ENCODE measurements at regions not wholly inside any gene's neighbourhood (a gene's known extent, or its start where the extent isn't known, plus 50 kb on each side); places are given as distances from the start of the nearest gene placed in this dataset.

GRCh38 chr10:10804998-10805740, 212.5 kb upstream of the CELF2 start:
- H2AFZ ChIP-seq (ENCODE audit: insufficient read depth, low read length, poor library complexity), result no peak overlapping the region
- no peak overlapping the region for H2AK5ac ChIP-seq (ENCODE audit: low read length)
- H3K14ac ChIP-seq (ENCODE audit: low read length), result no peak overlapping the region
- no peak overlapping the region for H3K18ac ChIP-seq (ENCODE audit: low read length)
- no peak overlapping the region for H3K4ac ChIP-seq (ENCODE audit: low read depth, low read length)
- no peak overlapping the region for H4K8ac ChIP-seq (ENCODE audit: low read depth, low read length)
- WGBS (ENCODE audit: extremely low coverage, insufficient coverage, insufficient read length), result no CpG with 5 or more reads among the region's 7 CpGs
- no peak overlapping the region for H4K91ac ChIP-seq (ENCODE audit: low read depth, low read length)
- H3K79me1 ChIP-seq (ENCODE audit: low read length), result no peaks in the 10 kb centered on the region
- no peaks in the 10 kb centered on the region for H3K9me3 ChIP-seq (ENCODE audit: insufficient read depth, low read depth, low read length)
- H3K23ac ChIP-seq (ENCODE audit: low read length), result no peak overlapping the region
- no peak for DNase-seq
- H2BK120ac ChIP-seq (ENCODE audit: insufficient read depth, low read length, poor library complexity), result no peak overlapping the region
- peaks cover 0 to 2% of the 10 kb centered on the region in 2 experiments for H3K4me1 ChIP-seq (ENCODE audit: control insufficient read depth in 1 of 2, insufficient read depth in 2 of 2, low read length in 2 of 2)
- H3K27me3 ChIP-seq (ENCODE audit: insufficient read depth, low read length), result no peaks in the 10 kb centered on the region
- H4K12ac ChIP-seq (ENCODE audit: low read depth, low read length), result no peak overlapping the region
- H3K79me2 ChIP-seq (ENCODE audit: control insufficient read depth, insufficient read depth, low read length, poor library complexity), result no peaks in the 10 kb centered on the region
- H3K4me3 ChIP-seq (ENCODE audit: low read depth, low read length), result no peak overlapping the region
- no peak overlapping the region for H3K4me2 ChIP-seq (ENCODE audit: low read length)
- H3K9ac ChIP-seq (ENCODE audit: low read length), result no peak overlapping the region
- H2BK5ac ChIP-seq (ENCODE audit: low read depth, low read length, poor library complexity), result no peak overlapping the region
- H3K36me3 ChIP-seq (ENCODE audit: control insufficient read depth in 1 of 2, insufficient read depth in 2 of 2, low read length in 2 of 2), result no peaks in the 10 kb centered on the region
- H2BK12ac ChIP-seq (ENCODE audit: low read length), result no peak overlapping the region
- no peak overlapping the region for H3K27ac ChIP-seq (ENCODE audit: low read depth, low read length)

GRCh38 chr10:10807106-10807505, 210.6 kb upstream of the CELF2 start:
- no peak for DNase-seq
- no peak overlapping the region for H3K4ac ChIP-seq (ENCODE audit: low read depth, low read length)
- H3K9me3 ChIP-seq (ENCODE audit: insufficient read depth, low read depth, low read length), result no peaks in the 10 kb centered on the region
- H2BK12ac ChIP-seq (ENCODE audit: low read length), result no peak overlapping the region
- H2BK120ac ChIP-seq (ENCODE audit: insufficient read depth, low read length, poor library complexity), result no peak overlapping the region
- no peak overlapping the region for H3K14ac ChIP-seq (ENCODE audit: low read length)
- no peaks in the 10 kb centered on the region for H3K79me2 ChIP-seq (ENCODE audit: control insufficient read depth, insufficient read depth, low read length, poor library complexity)
- no peak overlapping the region for H3K9ac ChIP-seq (ENCODE audit: low read length)
- no peak overlapping the region for H3K18ac ChIP-seq (ENCODE audit: low read length)
- no peak overlapping the region for H3K27ac ChIP-seq (ENCODE audit: low read depth, low read length)
- H4K8ac ChIP-seq (ENCODE audit: low read depth, low read length), result no peak overlapping the region
- H3K4me2 ChIP-seq (ENCODE audit: low read length), result no peak overlapping the region
- H3K36me3 ChIP-seq (ENCODE audit: control insufficient read depth in 1 of 2, insufficient read depth in 2 of 2, low read length in 2 of 2), result no peaks in the 10 kb centered on the region
- no peak overlapping the region for H3K4me3 ChIP-seq (ENCODE audit: low read depth, low read length)
- no peaks in the 10 kb centered on the region for H3K27me3 ChIP-seq (ENCODE audit: insufficient read depth, low read length)
- no peaks in the 10 kb centered on the region for H3K79me1 ChIP-seq (ENCODE audit: low read length)
- H3K23ac ChIP-seq (ENCODE audit: low read length), result no peak overlapping the region
- no peak overlapping the region for H2BK5ac ChIP-seq (ENCODE audit: low read depth, low read length, poor library complexity)
- H2AFZ ChIP-seq (ENCODE audit: insufficient read depth, low read length, poor library complexity), result no peak overlapping the region
- no peak overlapping the region for H4K12ac ChIP-seq (ENCODE audit: low read depth, low read length)
- no peak overlapping the region for H2AK5ac ChIP-seq (ENCODE audit: low read length)
- H3K4me1 ChIP-seq (ENCODE audit: control insufficient read depth in 1 of 2, insufficient read depth in 2 of 2, low read length in 2 of 2), result peaks cover 0 to 2% of the 10 kb centered on the region in 2 experiments
- no CpG with 5 or more reads among the region's 1 CpG for WGBS (ENCODE audit: extremely low coverage, insufficient coverage, insufficient read length)
- H4K91ac ChIP-seq (ENCODE audit: low read depth, low read length), result no peak overlapping the region

GRCh38 chr10:10811562-10811961, 206.1 kb upstream of the CELF2 start:
- H3K9ac ChIP-seq (ENCODE audit: low read length), result no peak overlapping the region
- WGBS (ENCODE audit: extremely low coverage, insufficient coverage, insufficient read length), result no CpG with 5 or more reads among the region's 1 CpG
- H4K91ac ChIP-seq (ENCODE audit: low read depth, low read length), result no peak overlapping the region
- H2AK5ac ChIP-seq (ENCODE audit: low read length), result no peak overlapping the region
- H3K36me3 ChIP-seq (ENCODE audit: control insufficient read depth in 1 of 2, insufficient read depth in 2 of 2, low read length in 2 of 2), result no peaks in the 10 kb centered on the region
- no peak overlapping the region for H4K12ac ChIP-seq (ENCODE audit: low read depth, low read length)
- no peak overlapping the region for H2BK120ac ChIP-seq (ENCODE audit: insufficient read depth, low read length, poor library complexity)
- H3K4ac ChIP-seq (ENCODE audit: low read depth, low read length), result no peak overlapping the region
- H3K23ac ChIP-seq (ENCODE audit: low read length), result no peak overlapping the region
- no peak overlapping the region for H2BK12ac ChIP-seq (ENCODE audit: low read length)
- no peak overlapping the region for H4K8ac ChIP-seq (ENCODE audit: low read depth, low read length)
- no peak for DNase-seq
- H3K14ac ChIP-seq (ENCODE audit: low read length), result no peak overlapping the region
- H3K9me3 ChIP-seq (ENCODE audit: insufficient read depth, low read depth, low read length), result no peaks in the 10 kb centered on the region
- no peak overlapping the region for H3K4me3 ChIP-seq (ENCODE audit: low read depth, low read length)
- peaks cover 2% of the 10 kb centered on the region in 2 experiments for H3K4me1 ChIP-seq (ENCODE audit: control insufficient read depth in 1 of 2, insufficient read depth in 2 of 2, low read length in 2 of 2)
- no peaks in the 10 kb centered on the region for H3K79me1 ChIP-seq (ENCODE audit: low read length)
- H2BK5ac ChIP-seq (ENCODE audit: low read depth, low read length, poor library complexity), result no peak overlapping the region
- no peak overlapping the region for H3K18ac ChIP-seq (ENCODE audit: low read length)
- no peak overlapping the region for H3K4me2 ChIP-seq (ENCODE audit: low read length)
- no peak overlapping the region for H3K27ac ChIP-seq (ENCODE audit: low read depth, low read length)
- no peaks in the 10 kb centered on the region for H3K79me2 ChIP-seq (ENCODE audit: control insufficient read depth, insufficient read depth, low read length, poor library complexity)
- H3K27me3 ChIP-seq (ENCODE audit: insufficient read depth, low read length), result no peaks in the 10 kb centered on the region
- H2AFZ ChIP-seq (ENCODE audit: insufficient read depth, low read length, poor library complexity), result no peak overlapping the region

- no peak overlapping the region for H4K91ac ChIP-seq (ENCODE audit: low read depth, low read length)
- H3K36me3 ChIP-seq (ENCODE audit: control insufficient read depth in 1 of 2, insufficient read depth in 2 of 2, low read length in 2 of 2), result no peaks in the 10 kb centered on the region
- no peak overlapping the region for H2BK5ac ChIP-seq (ENCODE audit: low read depth, low read length, poor library complexity)
- no peak overlapping the region for H4K8ac ChIP-seq (ENCODE audit: low read depth, low read length)
- DNase-seq, result no peak
- no peak overlapping the region for H2BK12ac ChIP-seq (ENCODE audit: low read length)
- no peaks in the 10 kb centered on the region for H3K79me1 ChIP-seq (ENCODE audit: low read length)
- peaks cover 2% of the 10 kb centered on the region in 2 experiments for H3K4me1 ChIP-seq (ENCODE audit: control insufficient read depth in 1 of 2, insufficient read depth in 2 of 2, low read length in 2 of 2)
- H3K9ac ChIP-seq (ENCODE audit: low read length), result no peak overlapping the region
- no peak overlapping the region for H3K18ac ChIP-seq (ENCODE audit: low read length)
- no peaks in the 10 kb centered on the region for H3K9me3 ChIP-seq (ENCODE audit: insufficient read depth, low read depth, low read length)
- no peaks in the 10 kb centered on the region for H3K27me3 ChIP-seq (ENCODE audit: insufficient read depth, low read length)
- no peak overlapping the region for H3K4me3 ChIP-seq (ENCODE audit: low read depth, low read length)
- H3K23ac ChIP-seq (ENCODE audit: low read length), result no peak overlapping the region
- no peaks in the 10 kb centered on the region for H3K79me2 ChIP-seq (ENCODE audit: control insufficient read depth, insufficient read depth, low read length, poor library complexity)
- H3K4ac ChIP-seq (ENCODE audit: low read depth, low read length), result no peak overlapping the region
- H4K12ac ChIP-seq (ENCODE audit: low read depth, low read length), result no peak overlapping the region
- no peak overlapping the region for H3K27ac ChIP-seq (ENCODE audit: low read depth, low read length)
- H3K14ac ChIP-seq (ENCODE audit: low read length), result no peak overlapping the region
- H2AK5ac ChIP-seq (ENCODE audit: low read length), result no peak overlapping the region
- no peak overlapping the region for H3K4me2 ChIP-seq (ENCODE audit: low read length)
- no peak overlapping the region for H2AFZ ChIP-seq (ENCODE audit: insufficient read depth, low read length, poor library complexity)
- no CpG with 5 or more reads among the region's 2 CpGs for WGBS (ENCODE audit: extremely low coverage, insufficient coverage, insufficient read length)
- H2BK120ac ChIP-seq (ENCODE audit: insufficient read depth, low read length, poor library complexity), result no peak overlapping the region
These were observed 204.0 kb upstream of the CELF2 start for GRCh38 chr10:10813656-10814055.
